ENCODE measurements at regions not wholly inside any gene's neighbourhood (a gene's known extent, or its start where the extent isn't known, plus 50 kb on each side); places are given as distances from the start of the nearest gene placed in this dataset.

GRCh38 chr5:5686356-5686755 lies 263.9 kb downstream of the ICE1 start:
- no peak for DNase-seq (ENCODE audit: low read depth in 1 of 2, low spot score in 1 of 2)
- TF ChIP-seq REST (IDR thresholded peaks at IDR 0.05; ENCODE audit: insufficient replicate concordance, low read depth) (no peak), GABPA (IDR thresholded peaks at IDR 0.05; ENCODE audit: low read depth) (no peak), SPI1 (IDR thresholded peaks at IDR 0.05; ENCODE audit: borderline replicate concordance, low read depth) (no peak), CTCF (IDR thresholded peaks at IDR 0.05; ENCODE audit: insufficient read depth, low read length) (no peak), POLR2AphosphoS5 (IDR thresholded peaks at IDR 0.05; ENCODE audit: low read depth) (no peak)
- no peak overlapping the region for H3K4me3 ChIP-seq (replicated peaks; ENCODE audit: insufficient read depth, low read length)
- H3K27ac ChIP-seq (replicated peaks): no peak overlapping the region
- no peaks in the 10 kb centered on the region for H3K27me3 ChIP-seq (ENCODE audit: insufficient read depth, poor library complexity, severe bottlenecking)

GRCh38 chr5:5685737-5686136 lies 263.3 kb downstream of the ICE1 start:
- no peak overlapping the region for H3K4me3 ChIP-seq (replicated peaks; ENCODE audit: insufficient read depth, low read length)
- no peaks in the 10 kb centered on the region for H3K27me3 ChIP-seq (ENCODE audit: insufficient read depth, poor library complexity, severe bottlenecking)
- DNase-seq (ENCODE audit: low read depth in 1 of 2, low spot score in 1 of 2): no peak
- H3K27ac ChIP-seq (replicated peaks): no peak overlapping the region
- no peak for TF ChIP-seq REST (IDR thresholded peaks at IDR 0.05; ENCODE audit: insufficient replicate concordance, low read depth)
- no peak for TF ChIP-seq CTCF (IDR thresholded peaks at IDR 0.05; ENCODE audit: insufficient read depth, low read length)
- no peak for TF ChIP-seq GABPA (IDR thresholded peaks at IDR 0.05; ENCODE audit: low read depth)
- TF ChIP-seq SPI1 (IDR thresholded peaks at IDR 0.05; ENCODE audit: borderline replicate concordance, low read depth): no peak

- TF ChIP-seq CTCF (IDR thresholded peaks at IDR 0.05; ENCODE audit: insufficient read depth, low read length): no peak
- TF ChIP-seq GABPA (IDR thresholded peaks at IDR 0.05; ENCODE audit: low read depth): no peak
- TF ChIP-seq POLR2AphosphoS5 (IDR thresholded peaks at IDR 0.05; ENCODE audit: low read depth): no peak
- TF ChIP-seq SPI1 (IDR thresholded peaks at IDR 0.05; ENCODE audit: borderline replicate concordance, low read depth): no peak
- no peak for TF ChIP-seq REST (IDR thresholded peaks at IDR 0.05; ENCODE audit: insufficient replicate concordance, low read depth)
- Histone ChIP-seq H3K4me3 (replicated peaks; ENCODE audit: insufficient read depth, low read length) (no peak overlapping the region), H3K27me3 (ENCODE audit: insufficient read depth, poor library complexity, severe bottlenecking) (no peaks in the 10 kb centered on the region), H3K27ac (replicated peaks) (no peak overlapping the region)
- no peak for DNase-seq (ENCODE audit: low read depth in 1 of 2, low spot score in 1 of 2)
These were observed 260.7 kb downstream of the ICE1 start for GRCh38 chr5:5683174-5683573.

All from HL-60 (cell line).